ENCODE measurements at regions not wholly inside any gene's neighbourhood (a gene's known extent, or its start where the extent isn't known, plus 50 kb on each side); places are given as distances from the start of the nearest gene placed in this dataset.
A peak's percentile ranks its signal among the peaks of the same experiment; 100 is the strongest.
"Not testable (repeated sequence)": the region's sequence is repeated elsewhere in the genome, so short reads cannot be mapped to it uniquely, and the experiment has no call there.

DNA sequence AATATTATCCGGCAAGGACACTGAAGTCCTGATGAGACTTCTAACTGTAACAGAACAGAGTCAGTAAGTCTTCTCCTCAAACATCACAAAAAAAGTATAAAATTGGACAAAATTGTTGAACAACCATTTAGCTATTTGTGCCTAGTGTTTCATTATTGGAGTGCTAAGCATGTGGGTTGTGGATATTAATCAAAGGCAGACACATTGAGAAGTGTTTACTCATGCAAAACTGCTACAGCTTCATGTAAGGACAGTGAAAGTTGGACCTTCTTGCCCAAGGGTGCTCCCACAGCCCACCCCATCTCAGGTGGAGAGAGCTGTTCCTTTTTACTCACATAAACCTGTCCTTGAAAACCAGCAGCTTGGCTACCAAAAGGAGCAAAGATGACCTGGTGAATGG, 355.1 kb upstream of the DAB2 start:
- DNase-seq, result no peak

DNA sequence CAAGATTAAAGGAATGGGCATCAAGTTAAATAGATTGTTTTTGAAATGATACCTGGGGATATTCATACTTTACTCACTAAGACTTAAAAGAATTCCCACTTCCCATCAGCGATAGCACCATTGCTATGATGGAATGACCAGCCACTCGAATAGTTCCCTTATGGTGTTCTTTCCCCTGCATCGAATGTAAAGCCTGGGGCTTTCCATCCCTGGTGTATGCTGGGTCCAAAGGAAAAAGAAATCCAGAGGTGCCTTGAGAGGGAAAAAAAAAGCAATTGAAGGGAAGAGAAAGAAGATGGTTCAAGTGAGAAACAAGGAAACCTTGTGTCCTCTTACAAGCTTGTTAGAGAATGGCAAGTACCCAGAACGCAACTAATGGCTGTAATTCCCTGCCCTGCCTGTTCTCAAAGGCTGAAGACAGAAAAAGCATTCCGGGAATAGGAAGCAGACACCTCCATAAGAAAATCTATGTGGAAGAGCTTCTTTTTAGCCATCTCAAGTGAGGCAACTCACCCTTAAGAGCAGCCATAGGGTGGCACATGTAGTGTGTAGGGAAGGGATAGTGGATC, 351.1 kb upstream of the DAB2 start:
- no peak for DNase-seq

DNA sequence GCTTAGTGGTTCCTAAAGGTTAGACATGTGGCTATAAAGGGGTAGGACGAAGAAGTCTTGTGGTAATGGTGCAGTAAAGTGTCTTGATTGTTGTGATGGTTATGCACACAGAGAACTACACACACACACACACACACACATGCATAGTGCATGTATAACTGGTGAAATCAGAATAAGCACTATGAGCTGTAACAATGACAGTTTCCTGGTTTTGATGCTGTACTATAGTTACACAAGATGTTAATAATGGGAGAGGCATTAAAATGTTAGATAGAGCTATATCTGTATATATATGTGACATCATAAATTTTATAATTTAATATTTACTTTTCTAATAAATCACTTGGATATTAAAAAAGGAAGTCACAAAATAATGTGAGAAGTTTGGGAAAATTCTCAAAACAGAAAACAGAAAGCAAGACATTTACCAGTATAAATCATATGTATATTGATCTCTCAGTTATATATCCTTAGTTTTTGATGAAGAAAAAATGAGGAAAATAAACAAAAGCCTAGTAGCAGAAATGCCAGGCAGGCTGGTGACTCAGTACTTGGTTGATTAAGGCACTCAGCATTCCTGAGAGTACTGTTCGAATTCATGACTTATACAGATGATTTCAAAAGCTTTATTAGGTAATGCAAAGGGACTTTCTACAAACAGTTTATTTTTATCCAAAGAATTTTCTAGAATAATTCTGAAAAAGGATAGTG, 350.5 kb upstream of the DAB2 start:
- peak; percentile 31 for DNase-seq

DNA sequence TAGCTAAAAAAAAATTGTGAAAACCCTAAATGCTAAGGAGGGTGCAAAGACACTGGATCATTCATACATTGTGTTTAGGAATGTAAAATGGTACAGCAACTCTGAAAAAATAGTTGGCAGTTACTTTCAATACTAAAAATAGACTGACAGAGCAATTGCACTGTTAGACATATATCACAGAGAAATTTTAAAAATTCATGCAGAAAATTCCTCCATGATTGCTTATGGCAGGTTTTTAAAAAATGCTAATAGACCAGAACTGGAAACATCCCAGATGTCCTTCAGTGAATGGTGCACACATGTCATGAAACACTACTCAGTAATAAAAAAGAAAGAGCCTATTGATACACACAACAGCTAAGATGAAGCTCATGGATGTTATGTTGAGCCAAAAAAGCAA, 349.8 kb upstream of the DAB2 start:
- no peak for DNase-seq

DNA sequence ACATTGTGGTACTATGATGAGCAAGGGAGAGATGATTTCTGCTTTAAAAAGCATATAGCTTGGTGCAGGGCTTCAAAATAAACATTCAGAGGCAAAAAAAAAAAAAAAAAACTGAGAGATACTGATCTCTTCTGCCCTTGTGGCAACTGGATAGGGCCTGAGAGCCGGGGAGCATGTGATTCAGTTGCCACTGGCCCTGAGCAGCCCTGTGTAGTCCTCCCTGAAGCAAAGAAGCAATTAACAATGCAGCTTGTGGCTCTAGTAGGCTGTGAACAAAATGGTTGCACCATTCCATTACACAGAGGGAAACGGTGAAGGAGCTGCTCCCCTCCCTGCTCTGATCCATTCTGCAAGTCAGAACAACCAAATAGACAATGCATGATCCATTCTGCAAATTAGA, 347.5 kb upstream of the DAB2 start:
- peak; percentile 3 for DNase-seq

DNA sequence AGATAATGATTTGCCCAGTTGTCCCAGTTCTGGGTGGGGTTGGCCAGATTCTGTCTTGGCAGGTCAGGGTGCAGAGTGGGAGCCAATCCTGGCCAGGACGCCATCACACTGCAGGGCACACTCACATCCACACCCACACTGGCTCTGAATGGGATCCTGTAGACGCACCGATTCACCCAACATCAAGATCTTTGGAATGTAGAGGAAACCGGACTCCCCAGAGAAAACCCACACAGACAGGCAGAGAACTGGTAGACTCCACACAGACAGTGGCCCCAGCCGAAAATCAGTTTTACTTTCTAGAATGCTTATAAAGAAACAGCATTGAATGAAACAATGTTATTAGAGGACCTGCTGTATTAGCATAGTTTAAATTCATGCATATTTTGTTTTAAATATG, 343.1 kb upstream of the DAB2 start:
- DNase-seq, result no peak

DNA sequence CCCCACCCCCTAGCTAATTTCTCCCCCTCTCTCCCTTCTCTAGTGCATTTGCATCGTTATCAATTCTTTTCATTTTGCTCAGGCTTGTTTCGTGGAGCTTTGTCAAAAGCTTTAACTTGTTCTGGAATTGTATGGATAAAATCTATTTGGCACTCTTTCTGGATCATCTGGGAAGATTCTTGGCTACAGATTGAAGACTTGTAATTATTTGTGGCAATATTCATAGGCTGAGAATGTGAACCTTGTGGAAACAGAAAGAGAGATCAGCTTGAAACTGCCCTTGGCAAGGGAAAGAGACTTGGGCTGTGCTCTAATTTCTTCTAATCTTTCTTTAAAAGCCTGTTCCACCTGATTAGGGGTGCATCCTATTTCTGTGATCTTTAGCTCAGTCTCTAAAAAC, 340.6 kb upstream of the DAB2 start:
- no peak for DNase-seq

DNA sequence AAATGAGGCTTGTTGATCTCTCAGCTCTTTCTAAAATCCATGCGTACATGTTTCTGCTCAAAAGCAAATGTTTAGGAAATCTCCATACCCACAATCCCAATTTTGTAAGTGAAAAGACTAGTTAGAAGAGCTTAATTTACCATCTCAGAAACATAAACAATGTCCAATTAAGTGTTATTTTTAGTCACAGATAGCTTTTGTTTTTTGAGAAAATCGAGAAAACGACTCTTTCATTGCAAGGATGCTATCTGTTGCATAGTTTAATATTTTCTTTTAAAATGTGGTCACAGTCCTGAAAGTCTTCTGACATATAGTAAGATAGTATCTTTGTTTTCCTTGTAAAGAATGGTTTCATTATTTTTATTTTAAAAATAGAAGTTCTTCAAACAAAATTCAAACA, 338.0 kb upstream of the DAB2 start:
- no peak for DNase-seq

DNA sequence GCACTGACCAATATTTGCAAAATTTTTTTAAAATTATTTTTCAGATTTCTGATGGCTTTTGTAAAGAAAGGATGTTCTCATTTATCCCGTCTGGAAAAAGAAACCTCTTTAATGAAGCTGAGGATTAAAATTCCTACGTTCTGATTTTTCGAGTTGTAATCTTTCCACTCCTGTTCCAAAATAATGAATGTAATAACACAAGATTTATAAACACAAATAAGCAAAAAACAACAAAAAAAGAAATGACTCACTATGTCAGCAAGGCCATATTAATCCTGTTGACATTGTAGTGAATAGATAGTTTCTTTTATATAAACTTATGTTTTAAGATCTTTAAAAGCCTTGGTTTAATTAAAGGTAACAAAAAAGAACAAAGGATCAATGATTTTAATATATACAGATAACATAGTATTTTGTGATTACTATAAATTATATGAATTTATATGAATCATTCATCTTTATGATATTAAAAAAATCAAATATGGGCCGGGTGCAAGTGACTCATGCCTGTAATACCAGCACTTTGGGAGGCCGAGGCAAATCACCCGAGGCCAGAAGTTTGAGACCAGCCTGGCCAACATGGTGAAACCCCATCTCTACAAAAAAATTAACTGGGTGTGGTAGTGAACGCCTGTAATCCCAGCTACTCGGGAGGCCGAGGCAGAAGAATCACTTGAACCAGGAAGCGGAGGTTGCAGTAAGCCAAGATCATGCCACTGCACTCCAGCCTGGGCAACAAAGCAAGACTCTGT, 336.6 kb upstream of the DAB2 start:
- no peak for DNase-seq

DNA sequence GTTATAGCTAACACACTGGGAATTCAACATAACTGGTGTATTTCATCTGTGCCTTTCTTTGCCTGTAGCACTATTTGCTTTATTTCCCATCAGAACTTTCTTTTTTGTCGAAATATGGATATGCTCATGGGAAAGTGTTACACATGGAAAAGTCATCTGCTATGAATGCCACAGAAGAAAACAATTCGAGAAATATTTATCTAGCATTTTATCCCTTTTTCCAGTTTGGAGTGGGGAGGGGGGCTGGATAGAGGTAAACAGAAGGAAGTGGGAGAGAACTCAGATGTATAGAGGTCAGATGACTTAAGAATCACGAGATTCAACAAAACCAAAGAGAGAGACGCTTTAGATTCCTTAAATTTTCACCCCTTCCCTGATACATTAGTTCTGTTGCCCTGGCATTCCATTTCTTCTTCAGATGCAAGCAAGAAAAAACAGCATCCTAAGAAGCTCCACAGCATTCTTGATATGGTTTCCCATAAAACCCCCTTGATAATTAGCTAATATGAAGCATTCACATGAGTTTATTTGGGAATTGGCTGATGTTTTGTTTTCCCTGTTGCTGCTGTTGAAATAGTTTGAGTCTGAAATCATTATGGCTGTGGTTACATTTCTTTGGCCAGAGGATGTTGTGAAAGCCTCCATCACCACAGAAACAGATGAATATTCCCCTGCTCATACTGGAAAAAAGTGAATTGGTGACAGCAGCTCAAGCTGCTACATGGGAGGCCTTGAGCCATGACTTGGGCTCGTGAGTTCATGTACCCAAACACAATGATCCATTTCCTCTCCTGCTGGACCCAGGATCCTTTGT, 335.8 kb upstream of the DAB2 start:
- peak; percentile 2 for DNase-seq

DNA sequence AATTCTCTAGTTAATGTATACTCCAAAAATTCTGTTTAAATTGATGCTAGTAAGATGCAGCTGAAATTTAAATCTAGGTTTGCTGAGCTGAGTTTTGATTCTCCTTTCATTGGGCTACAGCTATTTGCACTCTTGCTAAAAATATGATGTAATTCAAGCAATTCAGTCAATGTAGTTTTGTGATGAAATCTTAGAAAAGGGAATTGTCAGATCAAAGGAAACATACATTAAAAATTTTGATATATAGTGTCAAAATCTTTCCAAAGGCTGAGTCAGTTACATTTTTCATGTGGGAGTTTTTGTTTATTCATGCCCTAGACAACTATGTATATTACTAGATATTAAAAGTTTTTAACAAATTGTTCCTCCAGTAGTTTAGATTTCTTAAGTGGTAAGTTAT, 334.9 kb upstream of the DAB2 start:
- DNase-seq, result no peak

DNA sequence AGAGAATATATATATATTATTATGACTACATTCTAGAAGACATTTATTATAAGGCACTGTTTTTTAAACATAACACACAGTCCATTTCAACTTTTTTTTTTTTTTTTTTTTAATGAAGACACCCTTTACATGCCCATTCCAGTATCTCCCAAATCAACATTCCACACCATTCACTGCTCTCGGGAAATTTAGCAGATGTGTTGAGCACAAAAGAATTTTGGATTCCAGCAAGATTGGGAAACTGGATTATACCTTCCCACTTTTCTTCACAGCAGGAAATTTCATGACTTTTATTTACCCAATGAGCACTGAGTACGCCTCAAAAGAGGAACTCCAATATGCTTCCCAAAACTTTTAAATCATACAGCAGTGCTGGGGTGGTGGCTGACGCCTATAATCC, 333.6 kb upstream of the DAB2 start:
- no peak for DNase-seq

DNA sequence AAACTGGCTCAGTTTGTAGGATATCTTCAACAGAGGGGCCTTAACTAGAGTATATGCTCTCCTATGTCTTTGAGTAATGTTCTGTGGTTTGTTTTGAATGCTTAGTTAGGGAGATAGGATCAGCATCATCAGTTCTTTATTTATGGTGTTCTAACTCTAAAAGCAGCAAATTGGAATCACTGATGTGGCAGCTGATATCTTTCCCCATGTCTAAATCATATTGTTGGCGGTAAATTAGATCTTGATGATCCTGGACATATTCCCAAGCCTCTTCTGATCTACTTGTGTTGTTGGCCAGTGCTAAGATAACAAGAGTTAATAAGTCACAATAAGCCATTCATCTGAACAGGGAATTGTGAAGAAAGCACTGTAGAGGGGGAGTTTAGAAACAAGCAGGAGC, 332.4 kb upstream of the DAB2 start:
- DNase-seq, result no peak

DNA sequence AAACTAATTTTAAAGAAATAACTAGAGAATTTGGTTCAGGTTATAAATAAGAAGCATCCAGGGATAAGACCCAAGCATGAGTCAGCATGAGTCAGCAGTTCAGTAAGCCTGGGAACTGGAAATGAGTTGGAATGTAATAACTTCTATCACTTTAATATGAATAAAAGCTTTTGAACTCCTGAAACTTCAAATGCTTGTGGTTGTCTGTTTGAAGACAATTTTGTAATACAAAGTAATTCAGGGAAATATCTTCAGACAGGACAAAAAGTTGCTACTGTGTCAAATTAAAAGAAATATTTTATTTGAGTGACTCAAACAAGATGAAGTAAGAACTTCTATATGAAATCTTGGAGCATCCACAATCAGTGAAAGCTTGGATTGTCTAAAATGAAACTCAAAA, 331.2 kb upstream of the DAB2 start:
- DNase-seq, result peak; percentile 61

DNA sequence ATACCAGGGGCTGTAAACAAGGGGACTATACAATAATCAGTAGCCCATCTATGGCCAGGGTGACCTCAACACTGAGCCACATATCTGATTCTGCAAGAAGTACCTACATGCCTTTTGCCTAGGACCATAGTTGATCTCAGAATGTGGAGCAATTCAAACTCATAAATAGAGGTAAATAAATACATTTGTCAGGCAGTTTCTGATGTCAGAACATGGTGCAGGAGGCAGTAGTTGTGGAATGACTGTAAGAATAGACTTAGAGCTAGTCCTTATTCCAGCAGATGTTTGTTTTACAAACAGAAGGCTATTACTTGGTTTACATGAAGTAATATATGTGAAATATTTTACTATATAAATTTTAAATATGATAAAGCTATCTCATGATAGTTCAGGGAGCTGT, 330.7 kb upstream of the DAB2 start:
- DNase-seq, result peak; percentile 3

DNA sequence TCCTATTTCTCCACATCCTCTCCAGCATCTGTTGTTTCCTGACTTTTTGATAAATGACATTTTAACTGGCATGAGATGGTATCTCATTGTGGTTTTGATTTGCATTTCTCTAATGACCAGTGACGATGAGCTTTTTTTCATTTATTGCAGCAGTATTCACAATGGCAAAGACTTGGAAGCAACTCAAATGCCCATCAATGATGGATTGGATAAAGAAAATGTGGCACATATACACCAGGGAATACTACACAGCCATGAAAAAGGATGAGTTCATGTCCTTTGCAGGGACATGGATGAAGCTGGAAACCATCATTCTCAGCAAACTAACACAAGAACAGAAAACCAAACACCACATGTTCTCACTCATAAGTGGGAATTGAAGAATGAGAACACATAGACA, 329.0 kb upstream of the DAB2 start:
- DNase-seq, result not testable (repeated sequence)

DNA sequence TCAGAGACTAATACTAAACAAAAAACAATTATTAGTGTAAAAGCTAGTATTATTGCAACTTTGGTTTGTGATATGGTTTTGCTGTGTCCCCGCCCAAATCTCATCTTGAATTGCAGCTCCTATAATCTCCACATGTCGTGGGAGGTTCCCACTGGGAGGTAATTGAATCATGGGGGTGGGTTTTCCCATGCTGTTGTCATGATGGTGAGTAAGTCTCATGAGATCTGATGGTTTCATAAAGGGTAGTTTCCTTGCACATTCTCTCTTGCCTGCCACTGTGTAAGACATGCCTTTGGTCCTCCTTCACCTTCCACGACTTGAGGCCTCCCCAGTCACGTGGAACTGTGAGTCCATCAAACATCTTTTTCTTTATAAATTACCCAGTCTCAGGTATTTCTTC, 325.9 kb upstream of the DAB2 start:
- DNase-seq, result no peak

DNA sequence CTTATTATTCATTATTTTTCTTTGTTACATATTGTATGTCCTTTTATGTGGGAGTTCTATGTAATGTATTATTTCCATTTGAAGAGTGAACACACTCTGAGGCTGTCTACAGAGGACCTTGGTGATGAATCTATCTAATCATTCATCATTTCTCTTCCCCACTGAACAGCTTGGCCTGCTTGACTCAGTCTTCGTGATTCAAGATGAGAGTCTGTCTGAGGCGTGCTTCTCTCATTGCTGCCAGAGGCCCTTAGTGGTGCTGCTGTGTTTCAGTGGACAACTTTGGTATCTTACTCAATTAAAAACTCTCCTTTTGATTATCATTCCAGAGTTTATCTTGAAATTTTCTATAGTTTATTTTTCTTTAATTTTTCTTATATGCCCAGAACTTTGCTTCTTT, 318.1 kb upstream of the DAB2 start:
- DNase-seq, result no peak

DNA sequence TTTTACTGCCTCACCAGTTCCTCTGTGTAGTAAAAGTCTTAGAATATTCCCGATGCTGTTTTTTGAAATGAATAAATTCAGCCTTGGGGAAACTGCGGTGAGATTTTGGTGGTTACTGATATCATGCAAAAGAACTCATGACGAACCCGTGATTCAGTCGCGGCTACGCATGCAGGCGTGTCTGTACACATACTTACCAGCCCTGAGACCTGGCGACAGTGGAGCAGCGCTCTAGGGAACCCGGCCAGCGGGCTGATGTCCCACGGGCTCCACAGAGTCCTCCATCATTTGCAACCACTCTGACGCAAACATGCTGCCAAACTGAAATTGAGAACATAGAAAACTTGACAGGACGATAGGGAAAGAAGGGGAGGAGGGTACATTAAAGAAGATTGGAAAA, 315.6 kb upstream of the DAB2 start:
- DNase-seq, result no peak

DNA sequence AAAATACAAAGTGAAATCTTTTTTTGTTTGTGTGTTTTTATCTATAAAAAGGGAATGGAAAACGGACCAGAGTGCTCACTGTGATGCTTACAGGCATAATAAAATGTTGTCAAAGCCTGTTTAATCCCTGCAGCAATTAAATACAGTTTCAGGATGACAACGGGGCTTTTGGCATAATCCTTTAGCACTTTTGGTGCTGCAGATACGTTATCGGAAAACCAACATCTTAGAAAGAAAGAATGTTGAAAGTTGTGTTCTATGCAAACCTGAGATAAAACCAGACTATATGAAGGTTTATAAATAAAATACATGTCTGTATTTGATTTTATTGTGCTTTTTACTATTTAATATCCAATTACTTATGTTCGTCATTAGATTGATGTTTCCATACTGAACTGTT, 307.4 kb upstream of the DAB2 start:
- DNase-seq, result no peak

DNA sequence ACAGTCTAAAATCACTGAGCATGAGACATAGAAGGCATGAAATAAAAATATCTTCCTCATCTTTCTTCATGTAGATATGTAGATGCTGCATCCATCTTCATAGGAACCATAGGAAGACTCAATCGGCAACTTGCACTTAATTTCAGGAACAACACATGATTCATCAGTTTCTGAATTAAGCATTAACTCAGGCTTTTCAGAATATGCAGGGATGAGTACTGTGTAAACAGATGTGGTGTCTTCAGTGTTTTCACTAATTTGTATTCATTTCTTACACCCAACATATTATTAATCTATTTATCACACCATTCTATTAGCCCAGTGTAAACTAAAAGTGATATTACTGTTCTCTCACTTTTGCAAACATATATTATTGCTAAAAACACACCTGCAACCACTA, 305.9 kb upstream of the DAB2 start:
- DNase-seq, result peak; percentile 31

DNA sequence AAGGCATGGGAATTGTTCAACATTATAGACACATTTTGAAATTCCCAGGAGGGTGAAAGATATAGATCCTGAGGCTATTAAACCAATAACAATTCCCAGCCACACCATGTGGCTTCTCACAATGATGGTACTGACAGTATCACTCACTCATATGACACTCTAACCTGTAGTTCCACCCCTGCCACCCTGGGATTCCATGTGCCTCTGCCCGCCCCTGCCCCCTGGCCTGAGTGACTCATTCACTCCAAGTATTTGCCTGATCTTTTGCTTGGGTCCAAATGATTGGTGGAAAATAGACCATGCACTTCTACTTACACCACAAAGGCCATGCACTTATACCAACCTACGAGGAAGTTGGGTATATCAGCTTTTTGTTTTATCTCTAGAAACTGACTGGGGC, 305.2 kb upstream of the DAB2 start:
- DNase-seq, result peak; percentile 52

DNA sequence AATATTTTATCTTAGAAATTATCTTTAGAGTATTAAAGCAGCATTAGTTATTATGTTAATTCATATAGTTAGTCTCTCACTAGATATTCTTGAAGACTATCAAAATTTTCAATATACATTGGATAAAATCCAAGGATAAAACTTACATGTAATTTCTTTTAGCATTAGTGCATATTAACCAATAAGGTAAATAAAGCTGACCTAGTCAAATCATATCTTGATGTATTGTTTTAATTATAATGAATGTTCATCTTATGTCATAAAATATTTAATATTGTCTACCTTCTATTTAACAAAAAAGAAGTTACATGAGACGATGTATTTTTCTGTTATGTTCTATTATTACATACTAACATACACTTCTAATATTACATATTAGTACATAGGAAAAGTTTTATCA, 301.7 kb upstream of the DAB2 start:
- no peak for DNase-seq

DNA sequence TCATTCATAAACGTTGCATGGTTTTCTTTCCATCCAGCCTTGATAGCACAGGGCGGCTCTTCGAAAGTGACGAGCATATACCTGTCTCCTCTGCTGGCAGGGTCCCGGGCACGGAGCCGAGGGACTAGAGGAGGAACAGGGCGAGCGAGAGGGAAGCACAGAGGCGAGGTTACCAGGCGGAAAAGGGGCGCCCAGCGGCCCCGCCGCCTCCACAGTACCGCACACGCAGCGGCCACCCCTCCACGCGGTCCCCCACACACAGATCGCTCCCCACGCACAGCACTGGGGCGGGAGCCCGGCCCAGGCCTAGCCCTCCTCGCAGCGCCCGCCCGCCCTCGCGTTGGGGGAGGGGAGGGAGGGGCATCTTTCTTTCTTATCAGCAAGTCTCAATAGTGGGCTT, 296.6 kb upstream of the DAB2 start:
- no peak for DNase-seq

All from DMS53 (cell line).